ENCODE measurements at regions not wholly inside any gene's neighbourhood (a gene's known extent, or its start where the extent isn't known, plus 50 kb on each side); places are given as distances from the start of the nearest gene placed in this dataset.

DNA sequence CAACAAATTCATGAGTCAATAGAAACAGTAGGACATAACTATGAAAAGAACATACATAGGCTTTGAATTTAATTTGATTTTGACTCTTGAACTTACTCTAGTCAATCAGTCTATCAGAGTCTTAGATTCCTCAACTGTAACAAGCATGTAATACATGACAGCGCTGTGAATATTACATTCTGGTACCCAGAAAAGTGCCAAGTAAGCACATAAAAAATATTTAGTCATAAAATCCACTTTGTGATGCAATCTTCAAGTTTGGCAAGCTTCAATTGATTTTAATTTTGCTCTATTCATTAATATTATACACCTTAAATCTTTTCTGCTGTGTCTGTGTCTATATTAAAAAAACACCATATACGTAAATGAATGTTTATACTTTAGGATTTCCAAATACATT, 483.3 kb downstream of the PRR32 start:
- ChIA-PET POLR2A (no interaction called here), CTCF (no interaction called here)
- Histone ChIP-seq H3K36me3 (ENCODE audit: control insufficient read depth in 2 of 2, extremely low read depth in 1 of 2, insufficient read depth in 2 of 2, low read length in 2 of 2) (no peaks in the 10 kb centered on the region), H3K4me2 (ENCODE audit: insufficient read depth, low read length) (no peak overlapping the region), H3K4me1 (ENCODE audit: control insufficient read depth, extremely low read depth, insufficient read depth, low read length) (no peaks in the 10 kb centered on the region), H3K79me2 (ENCODE audit: control insufficient read depth, insufficient read depth, low read length) (no peaks in the 10 kb centered on the region), H3K27me3 (ENCODE audit: control insufficient read depth in 2 of 2, insufficient read depth in 2 of 2, low read length in 2 of 2) (no peaks in the 10 kb centered on the region), H2AFZ (ENCODE audit: low read depth, low read length) (no peak overlapping the region), H3K9ac (replicated peaks; ENCODE audit: extremely low read depth, insufficient read depth, low read length) (no peak overlapping the region), H4K20me1 (replicated peaks; ENCODE audit: control insufficient read depth, extremely low read depth, insufficient read depth, low read length) (no peaks in the 10 kb centered on the region), H3K9me1 (replicated peaks; ENCODE audit: control insufficient read depth, extremely low read depth, insufficient read depth, low read length) (no peaks in the 10 kb centered on the region), H3K4me3 (replicated peaks in 1 of 3; ENCODE audit: insufficient read depth in 1 of 3, low read depth in 1 of 3, low read length in 3 of 3) (no peak overlapping the region), H3K9me3 (replicated peaks; ENCODE audit: control insufficient read depth, insufficient read depth, low read length) (no peaks in the 10 kb centered on the region), H3K27ac (ENCODE audit: insufficient read depth, low read depth, low read length) (no peak overlapping the region)
- no TSS peak for BruUV-seq (replicated peaks)
- no peak for DNase-seq (ENCODE audit: low read depth, low spot score)
- dilution Hi-C loops (cut with MboI; ENCODE audit: extremely low pct_ligation_motif_present, low sequenced_read_pairs), result no loop called here
- intact Hi-C loops (cut with micrococcal nuclease), result no loop called here
- FAIRE-seq, result no peak
- no peak for TF ChIP-seq GATA2 (IDR thresholded peaks at IDR 0.05; ENCODE audit: insufficient read depth, insufficient read length, low read depth, low read length)
- TF ChIP-seq MYC (IDR thresholded peaks at IDR 0.05; ENCODE audit: low read depth, low read length), result no peak
- no peak for TF ChIP-seq POLR2A (IDR thresholded peaks at IDR 0.05; ENCODE audit: low read depth, low read length)
- TF ChIP-seq EZH2 (IDR thresholded peaks at IDR 0.05; ENCODE audit: borderline replicate concordance, low read depth, low read length, severe bottlenecking), result no peak
- TF ChIP-seq, protein P1, sequence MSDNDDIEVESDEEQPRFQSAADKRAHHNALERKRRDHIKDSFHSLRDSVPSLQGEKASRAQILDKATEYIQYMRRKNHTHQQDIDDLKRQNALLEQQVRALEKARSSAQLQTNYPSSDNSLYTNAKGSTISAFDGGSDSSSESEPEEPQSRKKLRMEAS (IDR thresholded peaks at IDR 0.05; ENCODE audit: insufficient read depth, insufficient read length), result no peak

DNA sequence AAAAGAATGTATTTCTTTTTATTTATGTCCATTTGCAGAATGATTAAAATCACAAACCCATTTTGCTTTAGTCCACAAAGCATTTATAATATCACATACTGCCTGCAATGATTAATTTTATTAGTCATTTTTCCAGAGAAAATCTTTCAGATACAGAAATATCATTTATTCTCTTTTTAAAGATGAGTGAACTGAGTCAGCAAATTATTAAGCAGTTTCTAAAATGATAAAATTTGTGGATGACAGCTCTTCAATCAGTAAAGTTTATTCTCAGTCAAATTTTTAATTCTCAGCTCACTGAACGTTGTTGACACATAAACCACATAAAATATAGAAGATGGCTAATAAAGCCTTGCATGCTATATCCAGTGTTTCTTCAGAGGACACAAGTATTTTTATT, 485.5 kb downstream of the PRR32 start:
- intact Hi-C loops (cut with micrococcal nuclease), result no loop called here
- no peaks in the 10 kb centered on the region for H4K20me1 ChIP-seq (replicated peaks; ENCODE audit: control insufficient read depth, extremely low read depth, insufficient read depth, low read length)
- FAIRE-seq (peak; percentile 77), DNase-seq (ENCODE audit: low read depth, low spot score) (no peak)
- no peaks in the 10 kb centered on the region for H3K79me2 ChIP-seq (ENCODE audit: control insufficient read depth, insufficient read depth, low read length)
- no peaks in the 10 kb centered on the region for H3K27me3 ChIP-seq (ENCODE audit: control insufficient read depth in 2 of 2, insufficient read depth in 2 of 2, low read length in 2 of 2)
- H3K4me1 ChIP-seq (ENCODE audit: control insufficient read depth, extremely low read depth, insufficient read depth, low read length), result no peaks in the 10 kb centered on the region
- dilution Hi-C loops (cut with MboI; ENCODE audit: extremely low pct_ligation_motif_present, low sequenced_read_pairs), result no loop called here
- H3K4me2 ChIP-seq (ENCODE audit: insufficient read depth, low read length), result no peak overlapping the region
- ChIA-PET CTCF (no interaction called here), POLR2A (no interaction called here)
- H3K9ac ChIP-seq (replicated peaks; ENCODE audit: extremely low read depth, insufficient read depth, low read length), result no peak overlapping the region
- H3K9me1 ChIP-seq (replicated peaks; ENCODE audit: control insufficient read depth, extremely low read depth, insufficient read depth, low read length), result no peaks in the 10 kb centered on the region
- TF ChIP-seq MYC (IDR thresholded peaks at IDR 0.05; ENCODE audit: low read depth, low read length), result no peak
- TF ChIP-seq JUN (IDR thresholded peaks at IDR 0.05; ENCODE audit: borderline replicate concordance, insufficient read depth, insufficient read length, low read depth), result no peak
- TF ChIP-seq FOS (IDR thresholded peaks at IDR 0.05; ENCODE audit: borderline replicate concordance, insufficient read depth, low read length), result no peak
- TF ChIP-seq POLR2AphosphoS5 (IDR thresholded peaks at IDR 0.05; ENCODE audit: insufficient read depth, low read depth, low read length), result no peak
- TF ChIP-seq GATA2 (IDR thresholded peaks at IDR 0.05; ENCODE audit: insufficient read depth, insufficient read length, low read depth, low read length), result no peak
- TF ChIP-seq, protein P2, sequence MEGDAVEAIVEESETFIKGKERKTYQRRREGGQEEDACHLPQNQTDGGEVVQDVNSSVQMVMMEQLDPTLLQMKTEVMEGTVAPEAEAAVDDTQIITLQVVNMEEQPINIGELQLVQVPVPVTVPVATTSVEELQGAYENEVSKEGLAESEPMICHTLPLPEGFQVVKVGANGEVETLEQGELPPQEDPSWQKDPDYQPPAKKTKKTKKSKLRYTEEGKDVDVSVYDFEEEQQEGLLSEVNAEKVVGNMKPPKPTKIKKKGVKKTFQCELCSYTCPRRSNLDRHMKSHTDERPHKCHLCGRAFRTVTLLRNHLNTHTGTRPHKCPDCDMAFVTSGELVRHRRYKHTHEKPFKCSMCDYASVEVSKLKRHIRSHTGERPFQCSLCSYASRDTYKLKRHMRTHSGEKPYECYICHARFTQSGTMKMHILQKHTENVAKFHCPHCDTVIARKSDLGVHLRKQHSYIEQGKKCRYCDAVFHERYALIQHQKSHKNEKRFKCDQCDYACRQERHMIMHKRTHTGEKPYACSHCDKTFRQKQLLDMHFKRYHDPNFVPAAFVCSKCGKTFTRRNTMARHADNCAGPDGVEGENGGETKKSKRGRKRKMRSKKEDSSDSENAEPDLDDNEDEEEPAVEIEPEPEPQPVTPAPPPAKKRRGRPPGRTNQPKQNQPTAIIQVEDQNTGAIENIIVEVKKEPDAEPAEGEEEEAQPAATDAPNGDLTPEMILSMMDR (IDR thresholded peaks at IDR 0.05; ENCODE audit: extremely low read depth in 1 of 2, insufficient read depth in 1 of 2, low read depth in 1 of 2, low read length in 2 of 2), result no peak
- TF ChIP-seq, protein P1 (IDR thresholded peaks at IDR 0.05; ENCODE audit: insufficient read depth, insufficient read length), result no peak
- TF ChIP-seq EZH2 (IDR thresholded peaks at IDR 0.05; ENCODE audit: borderline replicate concordance, low read depth, low read length, severe bottlenecking), result no peak
- TF ChIP-seq POLR2A (IDR thresholded peaks at IDR 0.05; ENCODE audit: low read depth, low read length), result no peak
- BruUV-seq (replicated peaks), result no TSS peak
- no peaks in the 10 kb centered on the region for H3K9me3 ChIP-seq (replicated peaks; ENCODE audit: control insufficient read depth, insufficient read depth, low read length)
- no peak overlapping the region for H3K4me3 ChIP-seq (replicated peaks in 1 of 3; ENCODE audit: insufficient read depth in 1 of 3, low read depth in 1 of 3, low read length in 3 of 3)
- no peak overlapping the region for H2AFZ ChIP-seq (ENCODE audit: low read depth, low read length)
- H3K36me3 ChIP-seq (ENCODE audit: control insufficient read depth in 2 of 2, extremely low read depth in 1 of 2, insufficient read depth in 2 of 2, low read length in 2 of 2), result no peaks in the 10 kb centered on the region
- no peak overlapping the region for H3K27ac ChIP-seq (ENCODE audit: insufficient read depth, low read depth, low read length)

All from endothelial cell of umbilical vein (primary cell).